VCaP (cell line): ENCODE measurements at regions not wholly inside any gene's neighbourhood (a gene's known extent, or its start where the extent isn't known, plus 50 kb on each side); places are given as distances from the start of the nearest gene placed in this dataset.

ENCODE experiments used
- H3K27ac ChIP-seq: fragments of 450-650 bp; 2 replicates; pipeline ENCODE4 v1.5.1; 2017
- TF ChIP-seq, protein P1 (sequence below): fragments of 450-650 bp; conservative IDR thresholded peaks from 2 replicates; pipeline ENCODE4 v1.5.1; 2017; ENCODE audit warnings: mild to moderate bottlenecking, moderate library complexity

DNA sequence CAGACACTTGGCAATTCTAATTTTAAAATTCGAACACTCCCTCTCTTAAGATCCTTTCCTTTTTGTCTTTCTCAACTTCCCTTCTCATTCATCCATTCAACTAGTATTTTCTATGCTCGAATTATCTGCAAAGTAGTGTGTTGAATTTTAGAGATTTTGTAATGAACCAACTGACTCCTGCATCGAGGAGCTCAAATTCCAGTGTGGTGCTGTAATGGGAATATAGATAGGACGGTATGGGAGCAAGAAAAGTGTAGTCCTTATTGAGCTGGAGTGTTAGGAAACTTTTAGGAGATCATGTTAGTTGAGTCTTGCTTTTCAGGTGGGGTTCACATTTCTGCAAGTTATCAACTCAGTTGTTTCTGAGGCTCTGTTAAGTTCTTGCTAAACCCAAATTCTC is 897.5 kb downstream of the TTLL7 start:
- TF ChIP-seq, protein P1, sequence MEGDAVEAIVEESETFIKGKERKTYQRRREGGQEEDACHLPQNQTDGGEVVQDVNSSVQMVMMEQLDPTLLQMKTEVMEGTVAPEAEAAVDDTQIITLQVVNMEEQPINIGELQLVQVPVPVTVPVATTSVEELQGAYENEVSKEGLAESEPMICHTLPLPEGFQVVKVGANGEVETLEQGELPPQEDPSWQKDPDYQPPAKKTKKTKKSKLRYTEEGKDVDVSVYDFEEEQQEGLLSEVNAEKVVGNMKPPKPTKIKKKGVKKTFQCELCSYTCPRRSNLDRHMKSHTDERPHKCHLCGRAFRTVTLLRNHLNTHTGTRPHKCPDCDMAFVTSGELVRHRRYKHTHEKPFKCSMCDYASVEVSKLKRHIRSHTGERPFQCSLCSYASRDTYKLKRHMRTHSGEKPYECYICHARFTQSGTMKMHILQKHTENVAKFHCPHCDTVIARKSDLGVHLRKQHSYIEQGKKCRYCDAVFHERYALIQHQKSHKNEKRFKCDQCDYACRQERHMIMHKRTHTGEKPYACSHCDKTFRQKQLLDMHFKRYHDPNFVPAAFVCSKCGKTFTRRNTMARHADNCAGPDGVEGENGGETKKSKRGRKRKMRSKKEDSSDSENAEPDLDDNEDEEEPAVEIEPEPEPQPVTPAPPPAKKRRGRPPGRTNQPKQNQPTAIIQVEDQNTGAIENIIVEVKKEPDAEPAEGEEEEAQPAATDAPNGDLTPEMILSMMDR: no peak
- H3K27ac ChIP-seq: no peak overlapping the region

DNA sequence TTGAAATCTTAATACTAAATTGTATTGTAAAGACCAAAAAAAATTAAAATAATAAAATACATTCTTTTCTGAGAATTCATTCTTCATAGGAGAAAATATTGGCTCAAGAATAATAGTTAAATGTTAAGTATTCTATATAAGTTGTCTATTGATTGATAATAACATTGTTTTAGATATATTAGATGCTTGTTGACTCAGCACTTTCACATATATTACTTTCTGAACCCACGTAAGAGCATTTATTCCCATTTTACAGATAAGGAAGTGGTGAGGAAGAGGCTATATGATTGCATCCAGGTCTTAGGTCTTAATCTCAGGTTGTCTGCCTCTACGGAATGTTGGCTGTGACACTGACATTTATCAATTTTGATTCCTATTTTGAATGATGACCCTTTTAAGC is 898.8 kb downstream of the TTLL7 start:
- H3K27ac ChIP-seq: no peak overlapping the region
- TF ChIP-seq, protein P1: no peak

DNA sequence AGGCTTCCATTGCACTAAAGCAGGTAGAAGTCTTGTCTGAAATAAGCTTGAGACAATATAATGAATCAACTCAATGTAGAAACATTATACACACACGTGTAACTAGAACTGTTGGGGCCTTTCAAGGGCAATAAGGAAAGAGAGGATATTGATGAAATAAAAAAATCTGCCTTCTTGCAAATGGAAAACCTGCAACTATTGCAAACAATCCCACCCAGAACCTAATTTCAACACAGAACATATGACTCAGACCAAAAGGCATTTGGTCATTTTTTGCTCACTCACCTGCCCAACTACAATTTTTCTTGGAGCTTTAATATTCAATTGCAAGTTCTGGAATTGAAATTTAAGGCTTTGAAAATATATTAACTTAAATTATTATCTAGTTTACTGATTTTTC is 900.1 kb downstream of the TTLL7 start:
- TF ChIP-seq, protein P1: no peak
- H3K27ac ChIP-seq: no peak overlapping the region

DNA sequence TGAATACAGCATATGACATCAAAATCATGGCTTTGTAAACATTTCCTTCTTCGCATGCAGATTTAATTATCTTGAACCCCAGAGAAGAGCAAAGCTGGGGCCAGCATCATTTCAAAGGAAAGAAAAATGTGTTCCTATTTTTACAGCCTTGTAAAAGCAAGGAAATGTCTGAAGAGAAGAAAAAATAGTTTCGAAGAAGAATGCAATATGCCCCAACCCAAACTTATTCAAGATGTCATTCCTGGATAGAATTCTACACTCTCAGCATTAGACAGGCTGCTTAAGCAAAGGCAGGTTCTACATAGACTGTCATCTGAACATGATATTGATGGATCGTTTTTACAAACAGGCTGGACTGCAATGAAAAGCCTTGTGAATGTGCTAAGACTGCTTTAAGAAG is 900.8 kb downstream of the TTLL7 start:
- TF ChIP-seq, protein P1: no peak
- H3K27ac ChIP-seq: no peak overlapping the region

DNA sequence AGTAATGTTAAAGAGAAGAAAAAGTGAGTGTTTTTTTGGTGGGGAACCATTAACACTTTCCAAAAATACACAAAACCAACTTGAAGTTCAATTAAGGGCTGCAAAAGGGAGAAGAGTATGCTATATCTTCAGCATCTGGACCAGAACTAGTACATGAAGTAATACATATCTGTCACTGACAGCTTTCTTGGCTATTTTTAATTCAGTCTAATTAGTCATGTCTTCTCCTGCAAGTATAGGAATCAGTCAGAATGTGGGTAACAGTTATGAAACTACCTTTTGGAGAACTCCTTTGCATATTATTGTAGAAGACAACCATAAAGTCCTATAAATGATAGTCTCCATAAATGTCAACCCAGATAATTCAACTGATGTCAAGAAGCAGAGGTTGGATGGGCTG is 901.2 kb downstream of the TTLL7 start:
- no peak overlapping the region for H3K27ac ChIP-seq
- TF ChIP-seq, protein P1: no peak

DNA sequence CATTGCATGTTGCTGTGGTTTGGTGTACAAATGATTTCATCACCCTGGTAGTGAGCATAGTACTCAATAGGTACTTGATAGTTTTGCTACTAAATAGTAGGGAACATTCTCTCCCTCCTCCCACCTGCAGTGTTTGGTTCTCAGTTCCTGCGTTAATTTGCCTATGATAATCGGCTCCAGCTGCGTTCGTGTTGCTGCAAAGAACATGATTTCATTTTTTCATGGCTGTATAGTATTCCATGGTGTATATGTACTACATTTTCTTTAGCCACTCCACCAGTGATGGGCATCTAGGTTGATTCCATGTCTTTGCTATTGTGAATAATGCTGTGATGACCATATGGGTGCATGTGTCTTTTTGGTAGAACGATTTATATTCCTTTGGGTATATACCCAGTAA is 903.4 kb downstream of the TTLL7 start:
- TF ChIP-seq, protein P1: no peak
- H3K27ac ChIP-seq: no peak overlapping the region

DNA sequence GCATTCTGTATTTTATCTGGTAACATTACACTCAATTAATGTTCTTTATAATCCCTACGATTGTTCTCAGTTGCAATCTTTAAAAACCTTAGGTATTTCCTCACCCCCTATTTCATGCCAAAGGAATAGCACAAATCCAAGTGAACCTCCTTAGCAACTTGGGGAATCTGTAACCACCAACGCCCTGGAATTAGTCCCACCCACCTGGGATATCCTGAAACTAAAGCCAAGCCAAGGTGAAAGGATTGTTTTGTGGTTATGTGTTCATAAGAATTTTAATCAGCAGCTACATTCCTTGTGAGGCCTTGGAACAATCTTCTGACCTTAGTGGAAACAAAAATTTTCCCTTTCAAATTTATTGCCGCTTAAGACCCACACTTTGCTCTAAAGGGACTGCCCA is 908.7 kb downstream of the TTLL7 start:
- no peak overlapping the region for H3K27ac ChIP-seq

More for the DNA sequence above, 908.7 kb downstream of the TTLL7 start:
- TF ChIP-seq, protein P1: no peak
